HL-60 (cell line): ENCODE measurements at regions not wholly inside any gene's neighbourhood (a gene's known extent, or its start where the extent isn't known, plus 50 kb on each side); places are given as distances from the start of the nearest gene placed in this dataset.

ENCODE experiments used
- POLR2AphosphoS5 ChIP-seq: IDR thresholded peaks from 2 replicates; pipeline ENCODE4 v1.6.1; 2012; ENCODE audit warnings: low read depth
- TF ChIP-seq, protein P1 (sequence below): IDR thresholded peaks from one replicate; pipeline ENCODE4 v1.5.1; 2011; ENCODE audit warnings: low read length, control low read depth, inconsistent platforms; ENCODE audit not compliant: insufficient read depth

DNA sequence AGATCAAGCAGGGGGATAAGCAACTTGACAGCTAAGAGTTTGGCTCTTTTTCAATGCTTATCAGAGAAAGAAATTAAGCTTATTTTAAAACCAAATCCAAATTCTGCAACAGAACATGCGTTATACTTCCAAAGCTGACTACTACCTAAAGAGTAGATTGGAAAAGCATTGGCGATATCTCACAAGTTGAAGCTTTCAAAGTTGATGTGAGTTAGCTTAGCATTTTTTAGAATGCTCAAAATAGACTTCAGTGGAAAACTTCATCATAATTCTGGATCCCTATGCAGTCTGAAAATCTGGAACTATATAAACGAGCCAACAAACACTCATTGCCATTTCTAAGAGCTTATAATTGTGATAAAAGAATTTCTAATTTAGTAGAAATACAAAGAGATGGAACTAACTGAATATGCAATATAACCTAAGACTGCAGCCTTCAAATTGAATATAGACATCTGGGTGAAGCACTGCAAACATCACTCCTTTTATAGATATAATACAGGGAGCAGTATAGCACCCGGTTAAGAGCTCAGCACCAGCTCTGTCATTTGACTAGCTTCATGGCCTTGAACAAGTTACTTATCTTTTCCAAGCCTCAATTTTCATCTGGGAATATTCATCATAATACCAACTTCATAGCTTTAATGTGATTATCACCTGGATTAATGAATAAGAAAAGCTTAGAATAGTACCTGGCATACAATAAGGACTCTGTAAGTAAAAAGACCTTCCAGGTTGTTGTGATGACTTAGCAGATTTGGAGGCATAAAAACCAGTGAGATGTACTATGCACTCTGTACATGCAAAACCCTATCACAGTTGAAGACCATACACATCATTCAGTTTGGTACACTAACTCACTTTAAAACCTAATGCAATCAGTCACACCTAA is 242.7 kb upstream of the TTC14 start:
- TF ChIP-seq, protein P1, sequence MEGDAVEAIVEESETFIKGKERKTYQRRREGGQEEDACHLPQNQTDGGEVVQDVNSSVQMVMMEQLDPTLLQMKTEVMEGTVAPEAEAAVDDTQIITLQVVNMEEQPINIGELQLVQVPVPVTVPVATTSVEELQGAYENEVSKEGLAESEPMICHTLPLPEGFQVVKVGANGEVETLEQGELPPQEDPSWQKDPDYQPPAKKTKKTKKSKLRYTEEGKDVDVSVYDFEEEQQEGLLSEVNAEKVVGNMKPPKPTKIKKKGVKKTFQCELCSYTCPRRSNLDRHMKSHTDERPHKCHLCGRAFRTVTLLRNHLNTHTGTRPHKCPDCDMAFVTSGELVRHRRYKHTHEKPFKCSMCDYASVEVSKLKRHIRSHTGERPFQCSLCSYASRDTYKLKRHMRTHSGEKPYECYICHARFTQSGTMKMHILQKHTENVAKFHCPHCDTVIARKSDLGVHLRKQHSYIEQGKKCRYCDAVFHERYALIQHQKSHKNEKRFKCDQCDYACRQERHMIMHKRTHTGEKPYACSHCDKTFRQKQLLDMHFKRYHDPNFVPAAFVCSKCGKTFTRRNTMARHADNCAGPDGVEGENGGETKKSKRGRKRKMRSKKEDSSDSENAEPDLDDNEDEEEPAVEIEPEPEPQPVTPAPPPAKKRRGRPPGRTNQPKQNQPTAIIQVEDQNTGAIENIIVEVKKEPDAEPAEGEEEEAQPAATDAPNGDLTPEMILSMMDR: no peak
- TF ChIP-seq POLR2AphosphoS5: no peak
